Hematopoietic multipotent progenitor cell treated with erythropoietin and hydrocortisone succinate and interleukin-3 and kit ligand, for 15 days (in vitro differentiated cells): ENCODE measurements at regions not wholly inside any gene's neighbourhood (a gene's known extent, or its start where the extent isn't known, plus 50 kb on each side); places are given as distances from the start of the nearest gene placed in this dataset.

Experiments used
- DNase-seq: peaks from one replicate; pipeline ENCODE4 v3.0.0-alpha.2; 2015; ENCODE audit warnings: low spot score

DNA sequence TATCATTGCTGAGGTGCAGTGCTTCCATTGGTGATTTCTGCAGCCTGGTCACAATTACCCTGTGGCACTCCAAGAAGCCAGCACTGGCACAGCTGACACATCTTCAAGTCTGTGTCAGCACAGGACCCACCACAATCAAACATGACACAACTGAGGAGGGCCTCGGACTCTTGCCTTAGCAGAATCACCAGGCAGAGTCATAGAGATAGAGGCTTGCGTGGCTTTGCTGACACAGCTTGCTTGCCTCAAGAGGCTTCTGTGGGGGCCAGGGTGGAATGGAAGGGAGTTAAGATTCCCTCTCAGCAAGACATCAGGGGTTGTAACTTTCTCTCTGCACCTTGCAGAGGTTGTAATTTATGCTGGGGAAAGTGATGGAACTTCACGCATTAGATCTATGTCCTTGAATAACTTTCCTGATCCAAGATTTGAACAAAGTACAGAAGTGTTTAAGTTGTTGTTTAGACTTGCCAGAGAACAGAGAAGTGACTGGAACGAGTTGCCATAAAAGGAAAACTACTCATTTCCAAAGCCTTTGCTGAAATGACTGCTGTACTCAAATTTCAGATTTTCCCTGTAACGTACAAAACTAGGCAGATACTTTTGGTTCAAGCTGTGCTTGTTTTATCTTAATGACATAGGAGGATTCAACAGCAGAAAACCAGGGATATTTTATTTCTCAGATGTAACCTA is 170.7 kb downstream of the DIPK2A start:
- no peak for DNase-seq

DNA sequence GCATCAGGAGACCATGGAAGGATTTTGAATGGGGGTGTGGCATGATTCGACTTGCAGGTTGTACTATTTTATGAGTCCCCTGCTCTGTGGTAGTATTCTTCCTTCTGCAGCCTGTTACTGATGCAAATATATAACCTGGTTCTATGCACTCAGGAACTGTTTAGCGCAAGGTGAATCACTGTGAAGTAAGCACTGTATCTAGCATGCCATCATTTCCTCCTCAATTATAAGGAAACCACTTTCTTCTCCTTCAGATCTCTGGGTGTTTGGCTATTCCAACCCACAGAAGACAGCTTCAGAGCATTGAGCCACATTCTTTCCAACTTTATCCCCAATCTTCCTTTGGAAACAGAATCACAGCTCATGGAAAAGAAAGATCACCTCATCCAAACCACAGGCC is 176.7 kb downstream of the DIPK2A start:
- no peak for DNase-seq

DNA sequence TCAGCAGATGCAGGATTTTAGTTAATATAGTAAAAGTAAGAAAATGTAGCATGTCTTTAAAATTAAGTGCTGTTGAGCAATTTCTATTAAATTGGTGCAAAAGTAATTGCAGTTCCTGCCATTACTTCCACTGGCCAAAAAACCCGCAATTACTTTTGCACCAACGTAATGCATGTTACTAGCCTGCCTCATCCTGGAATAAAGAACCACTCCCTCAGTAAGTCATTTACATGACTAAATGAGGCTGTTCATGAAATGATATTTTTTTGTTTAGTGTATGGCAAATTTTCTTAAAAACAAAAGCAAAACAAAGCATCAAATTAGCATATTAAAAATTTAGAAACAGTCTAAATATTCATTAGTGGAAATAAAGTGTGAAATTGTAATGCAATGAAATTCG is 180.4 kb downstream of the DIPK2A start:
- no peak for DNase-seq

DNA sequence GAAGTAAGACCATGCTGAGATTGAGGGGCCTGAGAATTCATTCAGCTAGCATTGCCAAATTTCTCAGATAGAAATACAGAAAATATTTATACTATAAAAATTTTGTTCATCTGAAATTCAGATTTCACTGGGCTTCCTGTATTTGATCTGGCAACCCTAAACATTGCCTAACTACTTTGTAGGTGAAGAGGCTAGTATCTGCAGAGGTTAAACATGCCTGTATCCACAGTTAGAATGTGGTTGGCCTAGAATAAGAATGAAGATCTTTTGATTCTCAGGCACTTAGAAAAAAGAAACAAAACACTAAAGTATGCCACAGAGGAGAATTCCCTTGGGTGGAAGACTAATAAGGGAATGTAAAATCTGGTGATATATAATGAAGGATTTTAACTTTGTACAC is 189.0 kb downstream of the DIPK2A start:
- no peak for DNase-seq

DNA sequence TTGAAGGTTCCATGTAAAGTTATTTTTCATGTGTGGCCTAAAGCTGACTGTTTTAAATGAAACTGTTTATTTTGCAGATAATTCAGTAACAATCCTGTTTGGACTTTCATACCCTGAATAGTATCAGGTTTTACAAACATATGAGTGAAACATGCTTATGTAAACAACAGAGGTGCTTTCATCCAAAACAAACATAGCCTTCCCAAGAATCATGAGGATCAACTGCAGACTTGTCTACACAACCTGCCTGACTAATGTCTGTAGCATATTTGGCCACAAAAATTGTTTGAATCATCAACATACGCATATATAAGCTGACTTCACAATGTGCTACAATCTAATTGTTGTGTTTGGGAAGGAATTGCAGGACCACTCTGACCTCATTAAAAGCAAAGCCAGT is 190.4 kb downstream of the DIPK2A start:
- DNase-seq, result no peak

DNA sequence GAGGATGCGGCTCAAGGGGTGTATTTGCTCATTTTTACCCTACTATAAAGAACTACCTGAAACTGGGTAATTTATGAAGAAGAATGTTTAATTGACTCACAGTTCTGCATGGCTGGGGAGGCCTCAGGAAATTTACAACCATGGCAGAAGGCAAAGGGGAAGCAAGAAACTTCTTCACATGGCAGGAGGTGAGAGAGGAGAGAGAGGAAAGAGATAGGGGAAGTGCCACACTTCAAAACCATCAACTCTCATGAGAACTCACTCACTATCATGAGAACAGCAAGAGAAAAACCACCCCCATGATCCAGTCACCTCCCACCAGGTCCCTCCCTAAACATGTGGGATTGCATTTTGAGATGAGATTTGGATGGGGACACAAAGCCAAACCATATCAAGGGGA is 192.7 kb downstream of the DIPK2A start:
- DNase-seq, result no peak

DNA sequence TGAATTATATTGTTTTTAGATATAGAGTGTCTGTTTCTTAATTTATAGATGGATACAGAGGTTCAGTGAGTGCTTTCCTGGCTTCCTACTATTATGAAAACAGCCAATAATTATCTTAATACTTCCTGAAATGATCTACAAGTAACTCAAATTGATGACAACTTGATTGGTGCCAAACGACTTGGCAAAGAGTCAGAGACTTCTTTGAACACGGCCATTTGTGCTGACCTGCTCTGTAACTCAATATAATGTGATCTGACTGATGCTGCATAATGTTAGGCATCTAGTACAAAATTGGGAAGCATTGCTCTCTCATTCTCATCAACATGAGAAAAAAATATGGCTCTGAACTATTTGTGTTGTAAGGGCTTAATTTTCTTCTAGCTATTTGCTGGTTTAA is 193.9 kb downstream of the DIPK2A start:
- DNase-seq, result no peak

DNA sequence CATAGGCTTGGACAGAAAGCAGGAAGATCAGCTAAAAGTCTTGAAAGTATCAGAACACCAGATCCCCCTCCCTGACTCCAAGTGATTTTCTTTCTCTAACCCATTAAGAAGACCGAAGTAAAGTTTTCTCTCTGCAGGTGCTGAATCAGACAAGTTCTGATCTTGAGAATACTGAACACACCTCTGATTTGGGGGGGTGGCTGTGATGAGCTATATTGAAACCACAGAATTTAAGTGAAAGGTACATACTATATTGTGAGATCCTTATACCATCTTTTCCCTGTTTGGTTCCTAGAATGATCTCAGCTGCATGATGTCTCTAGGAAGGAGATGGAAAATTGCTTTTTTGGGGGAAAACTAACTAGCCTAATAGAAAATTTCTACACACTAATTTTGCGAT is 196.0 kb downstream of the DIPK2A start:
- no peak for DNase-seq

DNA sequence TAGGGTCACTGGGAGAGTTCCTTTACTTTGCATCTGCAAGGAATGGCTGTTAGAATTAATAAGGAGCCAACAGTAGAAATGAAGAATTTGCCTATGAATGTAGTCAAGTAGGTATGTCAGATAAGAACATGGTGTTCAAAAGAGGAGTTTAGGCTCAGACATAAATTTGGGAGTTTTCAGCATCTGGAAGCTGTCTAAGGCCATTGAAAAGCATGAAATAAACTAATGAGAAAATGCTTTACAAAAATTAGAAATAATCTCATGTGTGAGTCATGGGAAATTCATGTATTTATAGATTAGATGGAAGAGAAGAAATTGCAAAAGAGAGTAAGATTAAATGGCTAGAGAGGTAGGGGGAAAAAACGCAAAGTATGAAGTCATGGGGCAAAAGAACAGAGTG is 201.9 kb downstream of the DIPK2A start:
- no peak for DNase-seq

DNA sequence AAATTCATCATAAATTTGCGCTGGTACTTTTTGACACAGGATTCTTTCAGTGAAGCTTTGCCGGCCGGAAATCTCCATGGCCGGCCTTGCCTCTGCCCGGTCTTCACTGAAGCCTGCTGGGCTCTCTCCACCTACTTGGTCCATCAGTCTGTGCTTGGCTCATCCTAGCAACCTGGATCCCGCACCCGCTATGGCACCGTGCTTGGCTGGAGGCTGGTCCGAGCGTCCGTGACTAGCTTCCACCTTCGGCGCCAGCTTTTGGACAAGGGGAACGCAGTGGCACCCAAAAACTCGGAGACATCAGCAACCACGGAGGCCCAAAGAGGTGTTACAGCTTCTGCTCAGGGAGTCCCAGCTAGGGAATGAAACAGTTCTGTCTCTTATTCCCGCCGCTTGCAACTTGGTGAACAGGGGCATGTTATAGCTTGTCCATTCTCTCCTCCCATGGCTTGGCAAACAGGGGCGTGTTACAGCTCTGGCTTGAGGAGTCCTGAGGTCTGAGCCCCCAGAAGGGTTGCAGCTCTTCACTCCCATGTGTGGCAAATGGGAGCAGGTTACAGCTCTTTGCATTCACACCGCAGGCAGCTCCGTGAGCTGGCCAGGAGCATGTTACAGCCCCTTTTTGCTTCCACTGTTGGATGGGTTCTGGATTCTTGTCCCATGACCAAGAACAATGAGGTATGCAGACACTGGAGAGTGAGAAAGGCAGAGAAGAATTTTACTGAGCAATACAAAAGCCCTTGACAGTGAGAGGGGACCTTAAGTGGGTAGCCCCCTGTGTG is 204.2 kb downstream of the DIPK2A start:
- no peak for DNase-seq

DNA sequence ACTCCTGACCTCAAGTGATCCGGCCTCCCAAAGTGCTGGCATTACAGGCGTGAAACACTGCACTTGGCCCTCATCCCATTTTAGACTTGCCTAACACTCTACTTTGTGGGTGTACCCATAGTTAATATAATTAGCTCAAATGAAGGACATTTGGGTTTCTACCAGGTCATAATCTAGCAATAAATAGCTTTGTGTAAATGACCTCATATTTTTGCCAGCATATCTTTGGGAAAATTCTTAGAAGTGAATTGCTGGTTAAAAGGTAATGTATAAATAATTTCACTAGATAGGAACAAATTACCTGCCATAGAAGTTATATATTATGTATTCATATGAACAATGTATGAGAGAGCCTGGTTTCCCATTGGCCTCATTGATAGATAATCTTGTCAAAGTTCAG is 206.0 kb downstream of the DIPK2A start:
- DNase-seq, result no peak

DNA sequence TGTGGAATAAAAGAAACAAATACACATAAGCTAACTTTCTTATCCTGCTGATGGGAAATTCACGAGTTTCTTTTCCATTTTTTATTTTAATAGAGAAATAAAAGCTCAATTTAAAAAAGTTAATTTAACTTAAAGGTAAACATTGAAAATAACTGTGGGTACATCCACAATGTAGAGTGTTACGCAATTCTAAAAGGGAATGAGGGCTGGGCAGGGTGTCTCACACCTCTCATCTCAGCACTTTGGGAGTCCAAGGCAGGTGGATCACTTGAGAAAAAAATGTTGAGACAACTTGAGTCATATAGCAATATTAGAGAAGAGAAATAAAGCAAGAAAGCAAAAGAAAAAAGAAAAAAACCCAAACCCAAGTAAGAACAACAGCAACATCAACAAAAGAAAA is 207.0 kb downstream of the DIPK2A start:
- no peak for DNase-seq

DNA sequence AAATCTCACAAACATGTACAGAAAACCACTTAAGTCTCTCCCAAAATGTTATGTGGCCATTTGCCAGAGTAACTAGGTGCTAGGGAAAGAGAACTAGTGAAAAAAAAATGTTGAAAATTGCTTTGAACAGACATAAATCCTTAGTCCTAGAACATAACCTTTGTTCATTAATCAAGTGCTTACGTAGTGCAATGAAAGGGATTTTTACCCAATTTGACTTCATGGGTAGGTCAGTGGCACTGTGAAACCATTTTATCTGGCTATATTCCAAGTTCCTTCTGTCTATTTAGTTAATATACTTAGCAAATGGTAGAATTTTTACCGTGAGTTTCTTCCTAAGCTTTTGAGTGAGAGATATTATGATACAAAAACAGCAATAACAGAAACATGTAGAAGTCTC is 209.4 kb downstream of the DIPK2A start:
- DNase-seq, result no peak

DNA sequence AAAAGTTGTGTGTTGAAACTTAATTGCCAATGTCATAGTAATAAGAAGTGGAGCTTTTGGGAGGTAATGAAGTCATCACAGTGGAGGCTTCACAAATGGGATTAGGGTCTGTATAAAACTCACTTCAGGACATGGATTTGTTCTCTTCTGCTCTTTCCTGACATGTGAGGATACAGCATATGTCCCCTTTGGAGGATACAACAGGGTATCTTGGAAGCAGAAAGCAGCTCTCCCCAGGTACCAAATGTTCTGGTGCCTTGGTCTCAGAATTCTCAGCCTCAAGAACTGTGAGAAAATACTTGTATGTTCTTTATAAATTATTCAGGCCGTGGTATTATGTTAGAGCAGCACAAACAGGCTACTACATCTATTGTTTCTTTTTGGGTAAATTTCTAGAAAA is 210.9 kb downstream of the DIPK2A start:
- DNase-seq, result no peak

DNA sequence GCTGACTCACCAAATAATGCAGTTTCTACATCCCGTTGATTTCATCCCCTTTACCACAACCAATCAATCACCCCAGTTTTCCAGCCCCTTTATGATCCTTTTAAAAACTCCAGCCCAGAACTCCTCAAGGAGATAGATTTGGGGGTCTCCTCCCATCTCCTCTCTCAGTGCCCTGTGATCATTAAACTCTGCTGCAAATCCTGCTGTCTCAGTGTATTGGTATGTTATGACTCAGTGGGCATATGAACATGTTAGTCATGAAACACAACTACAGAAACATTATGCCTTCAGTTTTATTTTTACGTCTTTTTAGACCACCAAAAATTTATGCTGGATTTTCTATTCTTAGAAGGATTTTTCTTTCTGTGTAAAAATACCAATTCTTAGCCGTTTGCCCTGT is 213.7 kb downstream of the DIPK2A start:
- DNase-seq, result no peak

DNA sequence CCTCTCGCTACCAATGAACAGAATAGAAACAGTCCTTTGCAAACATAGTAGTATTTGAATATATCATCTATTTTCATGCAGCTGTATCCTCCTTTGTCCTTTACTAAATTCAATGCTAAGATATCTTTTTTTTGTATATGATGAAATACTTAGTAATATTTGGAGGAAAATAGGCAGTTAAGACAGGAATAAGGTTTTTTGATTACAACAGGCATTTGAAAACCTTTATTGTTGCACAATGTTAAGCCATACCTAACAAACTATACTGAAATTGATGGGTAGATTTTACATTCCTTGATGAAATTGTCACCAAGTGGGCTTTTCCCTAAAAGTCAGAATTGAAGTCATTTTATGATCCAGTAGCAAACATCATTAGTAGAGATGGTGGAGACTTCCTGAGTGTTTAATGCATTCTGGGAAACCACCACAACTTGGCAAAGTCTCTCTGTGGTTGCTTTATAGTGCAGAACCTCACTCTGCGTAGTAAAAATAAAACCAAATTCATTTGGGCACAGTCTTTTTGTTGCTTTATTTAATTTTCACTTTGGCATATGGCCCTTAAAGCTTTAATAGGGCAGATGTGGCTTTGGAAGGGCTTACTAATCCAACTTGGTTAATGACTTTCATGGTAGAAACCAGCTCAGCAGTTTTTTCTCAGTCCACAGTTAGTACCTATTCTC is 216.0 kb downstream of the DIPK2A start:
- no peak for DNase-seq

DNA sequence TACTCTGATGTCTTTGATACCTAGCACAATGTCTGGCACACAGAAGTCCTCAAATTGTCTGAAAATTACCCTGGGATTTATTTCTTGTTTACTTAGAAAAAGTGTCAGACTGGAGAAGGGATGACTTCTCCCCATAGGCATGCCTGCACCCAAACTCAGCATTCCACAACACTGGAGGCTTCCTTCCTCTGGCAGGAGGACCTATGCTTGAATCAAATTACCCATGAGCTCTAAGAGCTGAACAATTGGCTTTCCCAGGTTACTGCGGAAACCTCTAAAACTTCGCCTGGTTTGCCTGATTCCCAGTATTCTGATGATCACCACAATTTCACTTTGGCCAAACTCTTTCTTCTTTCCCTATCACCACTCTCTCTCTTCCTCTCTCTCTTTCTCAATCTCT is 217.4 kb downstream of the DIPK2A start:
- no peak for DNase-seq

DNA sequence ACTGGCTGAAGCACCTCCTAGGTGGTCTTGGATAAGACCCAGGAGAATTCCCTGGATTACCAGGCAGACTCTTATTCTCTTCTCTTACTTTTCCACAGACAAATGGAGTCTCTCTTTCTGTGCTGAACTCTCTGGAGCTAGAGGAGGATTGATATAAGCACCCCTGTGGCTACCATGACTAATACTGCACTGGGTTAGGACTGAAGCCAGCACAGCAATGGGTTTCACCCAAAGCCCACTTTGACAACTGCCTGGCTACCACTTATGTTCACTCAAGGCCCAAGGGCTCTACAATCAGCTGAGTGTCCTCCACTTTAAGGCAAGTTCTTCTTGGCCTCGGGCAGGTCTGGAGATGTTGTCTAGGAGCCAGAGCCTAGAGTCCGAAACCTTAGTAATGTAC is 225.5 kb downstream of the DIPK2A start:
- DNase-seq, result no peak

DNA sequence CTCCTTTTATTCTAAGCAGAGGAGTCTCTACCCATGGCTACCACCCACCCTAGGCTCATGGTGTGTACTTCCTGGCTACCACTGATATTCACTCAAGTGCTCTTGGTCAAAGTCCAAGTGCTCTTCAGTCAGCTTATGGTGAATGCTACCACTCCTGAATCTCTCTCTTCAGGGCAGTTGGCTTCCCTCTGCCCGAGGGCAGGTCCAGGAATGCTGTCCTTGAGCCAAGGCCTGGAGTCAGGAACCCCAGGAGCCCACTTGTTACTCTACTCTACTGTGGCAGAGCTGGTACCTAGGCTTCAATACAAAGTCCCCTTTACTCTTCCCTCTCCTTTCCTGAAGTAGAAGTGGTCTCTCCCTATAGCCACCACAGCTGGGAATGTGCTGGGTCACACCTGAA is 226.0 kb downstream of the DIPK2A start:
- DNase-seq, result no peak

DNA sequence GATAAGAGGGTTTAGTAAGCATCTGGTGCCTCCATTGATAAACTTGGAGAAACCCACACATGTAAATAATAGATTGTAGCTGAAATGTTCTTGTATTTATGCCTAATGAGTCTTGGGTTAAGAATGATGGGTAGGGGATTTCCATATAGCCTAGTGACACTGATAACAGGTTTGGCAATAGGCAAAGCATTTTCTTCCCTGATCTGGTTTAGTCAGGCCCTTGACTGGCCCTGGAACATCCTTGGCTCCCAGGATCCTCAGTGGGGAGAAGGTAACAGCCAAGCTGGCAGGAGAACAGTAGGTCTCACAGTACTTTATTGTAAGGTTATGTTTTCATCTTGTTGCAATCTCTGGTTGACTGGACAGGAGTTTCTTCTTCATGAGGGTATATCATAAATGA is 228.4 kb downstream of the DIPK2A start:
- no peak for DNase-seq

DNA sequence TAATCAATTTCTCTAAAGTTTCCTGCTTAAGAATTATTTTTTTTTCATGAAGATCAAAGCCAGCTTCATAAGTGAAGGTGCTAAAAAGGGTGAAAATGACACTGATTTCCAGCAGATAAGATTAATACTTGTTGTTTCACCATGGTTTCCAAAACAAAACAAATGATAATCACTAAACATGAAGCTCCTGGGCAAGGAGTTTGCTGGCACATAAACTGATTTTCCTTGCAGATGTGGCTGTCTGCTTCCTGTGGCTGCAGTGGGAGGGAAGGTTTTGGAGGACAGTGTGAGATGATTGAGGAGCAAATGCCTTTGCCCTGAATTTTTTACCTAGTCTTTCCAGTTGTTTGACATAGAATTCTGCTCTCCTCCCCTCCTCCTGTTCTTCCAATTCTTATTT is 228.8 kb downstream of the DIPK2A start:
- no peak for DNase-seq

DNA sequence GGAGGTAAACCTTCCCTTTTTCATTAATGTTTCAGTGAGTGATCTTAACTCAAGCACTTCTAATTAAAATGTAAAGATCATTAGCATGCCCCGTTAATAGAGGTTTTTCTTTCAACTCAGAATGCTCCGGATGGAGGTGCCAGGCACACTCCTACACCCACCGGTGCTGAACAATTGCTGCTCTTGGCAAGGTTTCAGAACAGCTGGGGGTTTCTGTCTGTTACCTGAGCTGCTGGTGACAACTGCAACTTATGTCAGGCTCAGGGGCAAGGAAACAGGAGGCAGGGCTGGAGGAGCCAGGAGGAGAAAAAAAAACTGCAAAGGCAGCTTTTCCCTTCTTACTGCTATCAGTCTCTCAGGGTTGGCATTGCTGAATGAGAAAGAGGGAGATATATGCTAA is 250.1 kb downstream of the DIPK2A start:
- DNase-seq, result no peak

DNA sequence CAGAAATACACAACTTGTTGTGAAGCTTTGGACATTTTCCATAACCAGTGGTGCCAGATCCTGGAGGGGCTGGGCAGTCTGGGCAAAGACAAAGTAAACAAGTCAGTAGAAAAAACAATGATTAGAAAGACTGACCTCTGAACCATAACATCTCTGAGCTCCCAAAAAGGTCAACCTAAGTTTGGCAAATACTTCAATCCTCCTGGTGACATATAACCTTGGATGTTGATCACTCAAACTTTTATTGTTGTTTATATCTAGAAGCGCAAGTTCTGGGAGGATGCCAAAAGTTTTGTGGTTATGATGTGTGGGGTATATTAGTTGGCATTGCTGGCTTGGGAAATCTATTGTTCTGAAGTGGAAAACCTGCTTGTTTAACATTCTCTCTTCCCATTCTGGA is 257.7 kb downstream of the DIPK2A start:
- no peak for DNase-seq
